ENCODE measurements at regions not wholly inside any gene's neighbourhood (a gene's known extent, or its start where the extent isn't known, plus 50 kb on each side); places are given as distances from the start of the nearest gene placed in this dataset.
A peak's percentile ranks its signal among the peaks of the same experiment; 100 is the strongest.

DNA sequence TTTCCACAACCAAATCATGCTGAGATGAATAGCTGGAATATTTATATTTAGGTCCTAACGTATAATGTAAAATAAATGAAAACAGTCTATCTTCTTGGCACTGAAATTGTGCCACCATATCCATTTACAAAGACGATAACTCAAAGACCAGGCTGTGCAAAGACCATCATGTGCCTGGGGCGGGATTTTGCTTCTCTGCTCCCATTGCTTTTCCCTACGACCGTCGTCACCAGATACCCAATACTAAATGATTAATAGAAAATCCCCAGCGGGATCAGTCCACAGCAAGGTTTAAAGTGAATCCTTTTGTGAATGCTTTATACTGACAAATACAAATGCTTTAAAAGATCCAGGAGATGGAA lies 194.3 kb upstream of the ARL4C start:
- H3K9ac ChIP-seq (ENCODE audit: low read length) = no peak overlapping the region
- H3K56ac ChIP-seq (ENCODE audit: low read length) = no peak overlapping the region
- no peaks in the 10 kb centered on the region for H3K27me3 ChIP-seq (ENCODE audit: insufficient read depth, low read length, poor library complexity)
- DNase-seq = no peak
- no peak overlapping the region for H2BK15ac ChIP-seq (replicated peaks; ENCODE audit: low read depth)
- no peak overlapping the region for H3K18ac ChIP-seq (ENCODE audit: low read length)
- H3K4me2 ChIP-seq (ENCODE audit: low read length) = no peak overlapping the region
- H3K79me1 ChIP-seq (ENCODE audit: low read length) = no peaks in the 10 kb centered on the region
- H4K5ac ChIP-seq (ENCODE audit: low read length) = no peak overlapping the region
- H3K27ac ChIP-seq (ENCODE audit: low read depth, low read length) = no peak overlapping the region
- peak overlapping the region; percentile 29 for H2BK120ac ChIP-seq (ENCODE audit: low read depth, low read length)
- H3K23ac ChIP-seq (ENCODE audit: low read length) = no peak overlapping the region
- H4K8ac ChIP-seq (ENCODE audit: low read depth, low read length) = no peak overlapping the region
- no peak overlapping the region for H3K4me3 ChIP-seq (ENCODE audit: low read length)
- no peaks in the 10 kb centered on the region for H3K4me1 ChIP-seq (ENCODE audit: control insufficient read depth, low read depth, low read length)
- H2AK5ac ChIP-seq (ENCODE audit: low read length) = no peak overlapping the region
- H3K36me3 ChIP-seq (ENCODE audit: control insufficient read depth, insufficient read depth, low read length) = no peaks in the 10 kb centered on the region
- H3K79me2 ChIP-seq (ENCODE audit: control insufficient read depth, insufficient read depth, low read length) = no peaks in the 10 kb centered on the region
- WGBS (ENCODE audit: extremely low coverage, insufficient coverage, low lambda C conversion rate) = no CpG with 5 or more reads among the region's 7 CpGs
- no peak overlapping the region for H3K4ac ChIP-seq (ENCODE audit: low read depth, low read length)
- no peak overlapping the region for H2BK5ac ChIP-seq (ENCODE audit: low read length)

DNA sequence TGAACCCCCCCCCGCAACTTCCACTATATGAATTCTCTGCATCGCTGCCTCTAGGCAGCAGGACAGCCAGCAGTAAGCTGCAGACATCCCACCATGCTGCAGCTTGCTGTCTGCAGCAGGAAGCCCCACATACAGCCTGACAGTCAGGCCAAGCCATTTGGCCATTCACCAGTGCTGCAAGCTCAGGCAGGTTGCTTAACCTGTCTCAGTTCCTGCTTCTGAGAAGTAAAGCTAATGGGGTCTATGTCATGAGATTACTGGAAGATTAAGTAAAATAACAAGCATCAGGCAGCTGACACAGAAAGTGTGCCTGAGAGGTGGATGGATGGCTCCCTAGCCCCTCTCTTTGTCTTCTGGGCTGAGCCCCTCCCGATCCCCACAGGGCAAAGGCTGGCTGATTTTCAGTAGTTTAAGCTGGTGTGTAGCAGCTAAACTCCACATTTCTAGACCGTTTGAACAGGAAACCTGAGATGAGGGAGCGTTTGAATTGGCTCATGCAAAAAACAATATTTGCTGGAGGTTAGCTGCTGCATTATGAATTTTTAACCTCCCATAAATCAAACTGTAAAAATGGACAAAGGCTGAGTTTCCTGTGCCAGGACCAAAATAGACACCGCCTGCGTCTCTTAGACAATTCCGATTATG lies 193.8 kb upstream of the ARL4C start:
- no peak overlapping the region for H2AK5ac ChIP-seq (ENCODE audit: low read length)
- no peaks in the 10 kb centered on the region for H3K79me1 ChIP-seq (ENCODE audit: low read length)
- no peak overlapping the region for H2BK120ac ChIP-seq (ENCODE audit: low read depth, low read length)
- H3K27ac ChIP-seq (ENCODE audit: low read depth, low read length) = no peak overlapping the region
- H3K27me3 ChIP-seq (ENCODE audit: insufficient read depth, low read length, poor library complexity) = no peaks in the 10 kb centered on the region
- H3K4ac ChIP-seq (ENCODE audit: low read depth, low read length) = no peak overlapping the region
- H3K9ac ChIP-seq (ENCODE audit: low read length) = no peak overlapping the region
- H3K18ac ChIP-seq (ENCODE audit: low read length) = no peak overlapping the region
- no peak overlapping the region for H4K8ac ChIP-seq (ENCODE audit: low read depth, low read length)
- H3K79me2 ChIP-seq (ENCODE audit: control insufficient read depth, insufficient read depth, low read length) = no peaks in the 10 kb centered on the region
- H3K4me1 ChIP-seq (ENCODE audit: control insufficient read depth, low read depth, low read length) = no peaks in the 10 kb centered on the region
- H3K4me3 ChIP-seq (ENCODE audit: low read length) = no peak overlapping the region
- DNase-seq = no peak
- no peak overlapping the region for H3K4me2 ChIP-seq (ENCODE audit: low read length)
- no peak overlapping the region for H2BK15ac ChIP-seq (replicated peaks; ENCODE audit: low read depth)
- no peak overlapping the region for H2BK5ac ChIP-seq (ENCODE audit: low read length)
- no peak overlapping the region for H3K23ac ChIP-seq (ENCODE audit: low read length)
- H3K56ac ChIP-seq (ENCODE audit: low read length) = no peak overlapping the region
- no peaks in the 10 kb centered on the region for H3K36me3 ChIP-seq (ENCODE audit: control insufficient read depth, insufficient read depth, low read length)
- no peak overlapping the region for H4K5ac ChIP-seq (ENCODE audit: low read length)
- WGBS (ENCODE audit: extremely low coverage, insufficient coverage, low lambda C conversion rate) = no CpG with 5 or more reads among the region's 8 CpGs

DNA sequence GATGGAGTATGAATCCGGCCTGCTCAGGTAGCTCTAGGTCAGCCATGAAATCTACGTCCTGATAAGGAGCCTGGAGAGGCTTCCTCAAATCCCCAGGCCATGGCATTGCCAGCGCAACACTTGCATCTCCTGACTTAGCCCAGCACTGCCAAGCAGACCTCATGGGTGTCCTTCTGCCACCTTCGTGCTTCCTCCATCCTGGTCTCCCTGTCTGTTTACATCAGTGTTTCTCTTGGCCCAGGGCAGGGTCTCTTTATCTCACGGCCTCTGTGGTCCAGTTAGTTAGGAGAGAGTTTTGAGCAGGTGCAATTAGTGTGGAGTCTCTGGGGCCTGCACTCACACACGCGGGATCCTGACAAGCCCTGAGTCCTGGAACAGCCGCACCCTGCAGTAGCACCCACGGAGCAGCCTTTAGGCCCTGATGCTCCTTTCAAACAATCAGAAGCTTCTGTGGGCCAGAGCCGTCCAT lies 193.1 kb upstream of the ARL4C start:
- Histone ChIP-seq H3K79me1 (ENCODE audit: low read length) (no peaks in the 10 kb centered on the region), H3K4me1 (ENCODE audit: control insufficient read depth, low read depth, low read length) (no peaks in the 10 kb centered on the region), H3K4me2 (ENCODE audit: low read length) (no peak overlapping the region), H3K18ac (ENCODE audit: low read length) (no peak overlapping the region), H3K56ac (ENCODE audit: low read length) (peak overlapping the region; percentile 19), H3K4me3 (ENCODE audit: low read length) (no peak overlapping the region), H3K4ac (ENCODE audit: low read depth, low read length) (no peak overlapping the region), H2BK120ac (ENCODE audit: low read depth, low read length) (no peak overlapping the region), H3K9ac (ENCODE audit: low read length) (no peak overlapping the region), H2BK5ac (ENCODE audit: low read length) (no peak overlapping the region), H2AK5ac (ENCODE audit: low read length) (no peak overlapping the region), H2BK15ac (replicated peaks; ENCODE audit: low read depth) (no peak overlapping the region), H4K8ac (ENCODE audit: low read depth, low read length) (no peak overlapping the region), H3K27ac (ENCODE audit: low read depth, low read length) (no peak overlapping the region), H3K79me2 (ENCODE audit: control insufficient read depth, insufficient read depth, low read length) (no peaks in the 10 kb centered on the region), H3K23ac (ENCODE audit: low read length) (no peak overlapping the region), H3K36me3 (ENCODE audit: control insufficient read depth, insufficient read depth, low read length) (no peaks in the 10 kb centered on the region), H4K5ac (ENCODE audit: low read length) (no peak overlapping the region), H3K27me3 (ENCODE audit: insufficient read depth, low read length, poor library complexity) (no peaks in the 10 kb centered on the region)
- no peak for DNase-seq
- WGBS (ENCODE audit: extremely low coverage, insufficient coverage, low lambda C conversion rate) = no CpG with 5 or more reads among the region's 10 CpGs

DNA sequence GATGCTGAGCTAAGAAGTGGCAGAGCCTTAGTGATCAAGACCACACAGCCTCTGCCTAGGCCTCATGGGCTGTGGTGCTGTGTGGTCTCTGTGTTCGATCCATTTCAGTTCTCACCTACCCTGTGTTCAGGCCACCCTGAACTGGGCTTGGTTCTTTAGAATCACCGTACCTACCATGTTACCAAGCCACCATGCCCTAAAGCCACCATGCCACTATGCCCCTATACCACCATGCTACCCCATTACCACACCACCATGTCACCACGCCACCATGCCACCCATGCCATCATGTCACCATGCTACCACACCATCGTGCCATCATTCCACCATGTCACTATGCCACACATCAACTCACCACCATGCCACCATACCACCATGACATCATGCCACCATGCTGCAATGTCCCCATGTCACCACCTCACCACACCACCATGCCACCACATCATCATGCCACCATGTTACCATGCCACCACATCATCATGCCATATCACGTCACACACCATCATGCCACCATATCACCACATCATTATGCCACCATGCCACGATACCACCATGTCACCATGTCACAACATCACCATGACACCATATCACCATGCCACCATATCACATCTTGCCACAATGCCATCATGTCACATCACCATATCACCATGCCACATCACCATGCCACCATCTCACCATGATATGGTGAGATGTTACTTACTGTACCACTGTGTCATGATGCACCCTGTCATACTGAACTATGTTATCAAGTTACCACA lies 191.0 kb upstream of the ARL4C start:
- Histone ChIP-seq H2BK15ac (replicated peaks; ENCODE audit: low read depth) (no peak overlapping the region), H3K4ac (ENCODE audit: low read depth, low read length) (no peak overlapping the region), H3K79me2 (ENCODE audit: control insufficient read depth, insufficient read depth, low read length) (no peaks in the 10 kb centered on the region), H3K27me3 (ENCODE audit: insufficient read depth, low read length, poor library complexity) (no peaks in the 10 kb centered on the region), H3K4me1 (ENCODE audit: control insufficient read depth, low read depth, low read length) (no peaks in the 10 kb centered on the region), H2BK5ac (ENCODE audit: low read length) (peak overlapping the region; percentile 36), H3K56ac (ENCODE audit: low read length) (peak overlapping the region; percentile 70), H4K5ac (ENCODE audit: low read length) (no peak overlapping the region), H3K4me2 (ENCODE audit: low read length) (no peak overlapping the region), H2AK5ac (ENCODE audit: low read length) (peak overlapping the region; percentile 93), H3K23ac (ENCODE audit: low read length) (no peak overlapping the region), H2BK120ac (ENCODE audit: low read depth, low read length) (no peak overlapping the region), H4K8ac (ENCODE audit: low read depth, low read length) (no peak overlapping the region), H3K79me1 (ENCODE audit: low read length) (no peaks in the 10 kb centered on the region), H3K36me3 (ENCODE audit: control insufficient read depth, insufficient read depth, low read length) (no peaks in the 10 kb centered on the region), H3K18ac (ENCODE audit: low read length) (no peak overlapping the region), H3K9ac (ENCODE audit: low read length) (no peak overlapping the region), H3K27ac (ENCODE audit: low read depth, low read length) (no peak overlapping the region), H3K4me3 (ENCODE audit: low read length) (no peak overlapping the region)
- no CpG with 5 or more reads among the region's 6 CpGs for WGBS (ENCODE audit: extremely low coverage, insufficient coverage, low lambda C conversion rate)
- DNase-seq = no peak

DNA sequence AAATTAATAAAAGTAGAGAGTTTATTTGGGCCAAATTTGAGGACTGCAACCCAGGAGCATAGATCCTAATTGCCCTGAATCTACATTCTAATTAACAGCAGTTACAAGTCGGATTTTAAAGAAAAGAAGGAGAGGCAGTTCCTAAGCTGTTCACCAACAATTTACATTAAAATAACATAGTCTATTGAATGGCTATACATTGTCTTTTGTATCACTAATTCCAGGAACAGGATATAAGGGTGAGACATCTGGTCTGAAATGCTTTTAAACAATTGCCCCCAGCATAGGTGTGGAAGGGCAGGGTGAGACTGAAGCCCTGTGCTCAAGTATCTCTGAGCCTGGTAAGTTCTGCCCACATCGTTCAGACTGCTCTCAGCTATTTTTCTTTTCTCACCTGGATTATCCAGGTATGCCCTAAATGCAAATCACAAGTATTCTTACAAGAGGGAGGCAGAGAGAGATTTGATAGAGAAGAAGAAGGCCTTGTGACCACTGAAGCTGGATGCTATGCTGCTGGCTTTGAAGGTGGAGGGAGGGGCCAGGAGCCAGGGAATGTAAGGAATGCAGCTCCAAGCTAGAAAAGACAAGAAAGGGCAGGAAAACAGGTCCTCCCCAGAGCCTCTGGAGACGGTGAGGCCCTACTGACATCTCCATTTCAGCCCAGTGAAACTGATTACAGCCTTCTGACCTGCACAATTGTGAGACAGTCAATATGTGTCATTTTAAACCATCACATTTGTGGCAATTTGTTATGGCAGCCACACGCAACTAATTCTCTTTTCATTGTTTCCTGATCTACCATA lies 189.4 kb upstream of the ARL4C start:
- Histone ChIP-seq H3K36me3 (ENCODE audit: control insufficient read depth, insufficient read depth, low read length) (no peaks in the 10 kb centered on the region), H2AK5ac (ENCODE audit: low read length) (no peak overlapping the region), H3K27ac (ENCODE audit: low read depth, low read length) (peak overlapping the region; percentile 12), H3K23ac (ENCODE audit: low read length) (no peak overlapping the region), H3K4me1 (ENCODE audit: control insufficient read depth, low read depth, low read length) (no peaks in the 10 kb centered on the region), H2BK120ac (ENCODE audit: low read depth, low read length) (no peak overlapping the region), H4K8ac (ENCODE audit: low read depth, low read length) (no peak overlapping the region), H3K18ac (ENCODE audit: low read length) (no peak overlapping the region), H3K4ac (ENCODE audit: low read depth, low read length) (no peak overlapping the region), H3K56ac (ENCODE audit: low read length) (peak overlapping the region; percentile 57), H3K27me3 (ENCODE audit: insufficient read depth, low read length, poor library complexity) (no peaks in the 10 kb centered on the region), H3K9ac (ENCODE audit: low read length) (no peak overlapping the region), H2BK5ac (ENCODE audit: low read length) (peak overlapping the region; percentile 25), H4K5ac (ENCODE audit: low read length) (no peak overlapping the region), H2BK15ac (replicated peaks; ENCODE audit: low read depth) (no peak overlapping the region), H3K4me3 (ENCODE audit: low read length) (no peak overlapping the region), H3K79me2 (ENCODE audit: control insufficient read depth, insufficient read depth, low read length) (no peaks in the 10 kb centered on the region), H3K4me2 (ENCODE audit: low read length) (no peak overlapping the region), H3K79me1 (ENCODE audit: low read length) (no peaks in the 10 kb centered on the region)
- WGBS (ENCODE audit: extremely low coverage, insufficient coverage, low lambda C conversion rate) = no CpG with 5 or more reads among the region's 4 CpGs
- peak; percentile 98 for DNase-seq

Data from mesendoderm (in vitro differentiated cells).